ENCODE measurements at regions not wholly inside any gene's neighbourhood (a gene's known extent, or its start where the extent isn't known, plus 50 kb on each side); places are given as distances from the start of the nearest gene placed in this dataset.

- H3K9me3 ChIP-seq (ENCODE audit: control insufficient read depth, insufficient read depth, low read length) = no peaks in the 10 kb centered on the region
- POLR2A ChIA-PET (ENCODE audit: unreplicated experiment) = interaction anchor here (0.6 kb wide), 1 partner anchor 269 kb away, joined by 3 read pairs; no protein-coding TSS in a partner anchor
- H2BK20ac ChIP-seq (ENCODE audit: low read depth, low read length) = no peak overlapping the region; the same call in 1 of the 2 replicates
- no peak for ATAC-seq (ENCODE audit: low read depth)
- 0 out of 2 replicates have a peak overlapping the region, but pooled peaks have one; percentile 22 for H2BK120ac ChIP-seq (ENCODE audit: low read depth, low read length)
- H3K4me1 ChIP-seq (ENCODE audit: control insufficient read depth, insufficient read depth, low read length) = peaks cover 37% of the 10 kb centered on the region
- H3K56ac ChIP-seq (ENCODE audit: extremely low read depth, insufficient read depth, low read length) = no peak overlapping the region
- DNase-seq = no peak
- H2AK5ac ChIP-seq (ENCODE audit: low read depth, low read length) = no peak overlapping the region
- H2BK15ac ChIP-seq (ENCODE audit: low read depth, low read length) = peak overlapping the region; percentile 50; the same call in 1 of the 3 replicates
- CTCF ChIA-PET = interaction anchor here (0.9 to 1.0 kb wide), 3 partner anchors 58 to 108 kb away, joined by 3 to 4 read pairs (median 3); no protein-coding TSS in a partner anchor
- BruUV-seq (replicated peaks) = no TSS peak
- H3K18ac ChIP-seq (ENCODE audit: low read depth, low read length) = no peak overlapping the region
- H2BK5ac ChIP-seq (ENCODE audit: low read depth, low read length, poor library complexity, severe bottlenecking) = no peak overlapping the region
- no peak overlapping the region for H3K14ac ChIP-seq (replicated peaks; ENCODE audit: low read depth, low read length)
- intact Hi-C loops (cut with micrococcal nuclease) = loop anchor here (5.0 kb wide), 1 partner anchor 109 kb away; no protein-coding TSS in a partner anchor
- H2AK9ac ChIP-seq (replicated peaks; ENCODE audit: low read depth, low read length, poor library complexity) = peak overlapping the region; percentile 38
- H4K5ac ChIP-seq (ENCODE audit: low read depth, low read length) = no peak overlapping the region
- H4K8ac ChIP-seq (ENCODE audit: low read depth in 2 of 2, low read length in 2 of 2) = no peak overlapping the region; a peak in 1 of 4 replicates
- peak overlapping the region; percentile 24 for H2AFZ ChIP-seq (replicated peaks; ENCODE audit: low read length, poor library complexity)
- H3K27ac ChIP-seq (ENCODE audit: insufficient read depth, low read length) = no peak overlapping the region
- no peaks in the 10 kb centered on the region for H3K27me3 ChIP-seq (ENCODE audit: control insufficient read depth, insufficient read depth, low read length)
- peak overlapping the region; percentile 22; the same call in 1 of the 2 replicates for H3K4ac ChIP-seq (ENCODE audit: low read depth, low read length)
- no peak overlapping the region for H4K91ac ChIP-seq (ENCODE audit: insufficient read depth, low read depth, low read length)
- TF ChIP-seq MAFK (IDR thresholded peaks at IDR 0.05; ENCODE audit: low read depth, low read length) (no peak), POLR2A (IDR thresholded peaks at IDR 0.05; ENCODE audit: low read depth, low read length) (no peak), CHD1 (IDR thresholded peaks at IDR 0.05; ENCODE audit: low read depth, low read length) (no peak), BHLHE40 (IDR thresholded peaks at IDR 0.05; ENCODE audit: low read depth, low read length) (no peak), ELK1 (IDR thresholded peaks at IDR 0.05; ENCODE audit: borderline replicate concordance, low read depth, low read length) (no peak), SMC3 (IDR thresholded peaks at IDR 0.05; ENCODE audit: low read depth, low read length) (no peak), FOS (IDR thresholded peaks at IDR 0.05; ENCODE audit: low read depth, low read length) (no peak), CEBPB (IDR thresholded peaks at IDR 0.05; ENCODE audit: low read depth, low read length) (no peak), RFX5 (IDR thresholded peaks at IDR 0.05; ENCODE audit: low read depth, low read length) (no peak), CTCF (conservative IDR thresholded peaks at IDR 0.05; ENCODE audit: low read depth, low read length) (no peak), RCOR1 (IDR thresholded peaks at IDR 0.05; ENCODE audit: insufficient replicate concordance, low read length) (no peak), RAD21 (IDR thresholded peaks at IDR 0.05; ENCODE audit: low read length) (no peak), MXI1 (IDR thresholded peaks at IDR 0.05; ENCODE audit: borderline replicate concordance, low read depth, low read length) (no peak), USF2 (IDR thresholded peaks at IDR 0.05; ENCODE audit: low read depth, low read length) (no peak)
- peaks cover 28% of the 10 kb centered on the region for H3K9me1 ChIP-seq (ENCODE audit: insufficient read depth, low read length)
- H3K23ac ChIP-seq (ENCODE audit: low read depth, low read length) = no peak overlapping the region
- H4K20me1 ChIP-seq (ENCODE audit: insufficient read depth, low read length) = no peaks in the 10 kb centered on the region
- H3K4me2 ChIP-seq (ENCODE audit: low read depth, low read length) = no peak overlapping the region; the same call in 1 of the 2 replicates
- in situ Hi-C loops (cut with MboI; ENCODE audit: low sequenced_read_pairs) = no loop called here
- no peaks in the 10 kb centered on the region for H3K36me3 ChIP-seq (ENCODE audit: control insufficient read depth, insufficient read depth, low read length)
- no peak overlapping the region for H3K9ac ChIP-seq (ENCODE audit: low read depth, low read length)
- no peak overlapping the region for H3K4me3 ChIP-seq (ENCODE audit: insufficient read depth, low read depth, low read length)
- no CpG with 5 or more reads among the region's 2 CpGs for WGBS, 2 experiments (ENCODE audit: extremely low coverage in 2 of 2, insufficient read length in 1 of 2)
- dilution Hi-C loops (cut with HindIII; ENCODE audit: low sequenced_read_pairs, unreplicated experiment) = no loop called here
- no peaks in the 10 kb centered on the region for H3K79me1 ChIP-seq (ENCODE audit: low read depth in 1 of 2, low read length in 2 of 2)
Observed at GRCh38 chr6:11426571-11426970, 111.0 kb upstream of the TMEM170B start.
